AG10803 (cell line): ENCODE measurements at regions not wholly inside any gene's neighbourhood (a gene's known extent, or its start where the extent isn't known, plus 50 kb on each side); places are given as distances from the start of the nearest gene placed in this dataset.

Source experiments
- DNase-seq: peaks from one replicate; pipeline ENCODE4 v3.0.0; 2010; ENCODE audit warnings: low read depth
- H3K4me3 ChIP-seq: 2 replicates; pipeline ENCODE4 v1.5.1; 2011; ENCODE audit warnings: mild to moderate bottlenecking, low read length, control low read depth
- CTCF ChIP-seq: conservative IDR thresholded peaks from 2 replicates; pipeline ENCODE4 v1.5.1; 2011; ENCODE audit warnings: mild to moderate bottlenecking, low read length, control low read depth, inconsistent platforms

DNA sequence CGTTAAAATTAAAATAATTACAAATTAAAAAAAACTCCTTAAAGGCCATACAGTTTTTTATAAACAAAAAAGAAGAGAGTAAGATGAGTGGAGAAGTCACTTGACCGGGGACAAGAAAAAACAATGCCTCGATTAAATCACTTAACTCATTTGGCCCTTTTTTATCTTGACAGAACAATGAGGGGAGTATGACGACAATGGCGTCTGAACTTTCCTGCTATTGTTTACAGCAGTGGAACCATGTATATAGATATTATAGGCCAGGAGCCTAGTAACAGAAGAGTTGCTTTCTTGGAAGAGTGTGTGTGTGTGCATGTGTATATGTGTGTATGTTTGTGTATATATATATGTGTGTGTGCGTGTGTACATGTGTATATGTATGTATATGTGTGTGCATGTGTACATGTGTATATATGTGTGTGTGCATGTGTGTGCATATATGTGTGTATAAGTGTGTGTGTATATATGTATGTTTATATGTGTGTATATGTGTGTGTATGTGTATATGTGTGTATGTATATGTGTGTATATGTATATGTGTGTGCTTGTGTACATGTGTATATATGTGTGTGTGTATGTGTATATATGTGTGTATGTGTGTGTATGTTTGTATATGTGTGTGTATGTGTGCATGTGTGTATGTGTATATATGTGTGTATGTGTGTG, 153.4 kb upstream of the FAT1 start:
- TF ChIP-seq CTCF = no peak
- no peak for DNase-seq
- H3K4me3 ChIP-seq = no peak overlapping the region

DNA sequence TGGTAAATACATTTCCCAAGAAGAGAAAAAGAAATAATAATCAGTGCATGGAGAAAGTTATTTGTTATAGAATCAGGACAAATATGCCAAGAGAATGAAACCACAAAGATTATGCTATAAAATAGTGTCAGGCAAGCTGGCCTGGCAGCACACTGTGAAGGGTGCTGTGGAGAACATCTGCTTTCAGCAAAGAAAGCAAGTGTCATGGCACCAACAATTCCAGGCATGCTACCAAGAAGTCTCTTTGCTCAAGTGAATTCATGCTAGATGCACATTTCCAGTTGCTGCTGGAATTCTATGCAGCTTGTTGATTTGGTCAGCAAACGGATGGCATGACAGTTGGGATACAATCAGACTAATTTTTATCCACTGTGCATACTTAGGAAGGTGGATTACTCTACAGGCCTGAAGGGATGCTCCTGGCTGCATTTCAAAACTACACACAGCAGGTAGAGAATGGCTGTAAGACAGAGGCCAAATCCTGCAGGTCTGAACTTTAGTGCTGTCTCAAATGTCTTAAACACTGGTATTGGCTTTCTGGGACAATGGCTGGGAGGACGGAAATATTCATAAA, 154.6 kb upstream of the FAT1 start:
- peak; percentile 89 for DNase-seq
- H3K4me3 ChIP-seq = no peak overlapping the region
- TF ChIP-seq CTCF = no peak

DNA sequence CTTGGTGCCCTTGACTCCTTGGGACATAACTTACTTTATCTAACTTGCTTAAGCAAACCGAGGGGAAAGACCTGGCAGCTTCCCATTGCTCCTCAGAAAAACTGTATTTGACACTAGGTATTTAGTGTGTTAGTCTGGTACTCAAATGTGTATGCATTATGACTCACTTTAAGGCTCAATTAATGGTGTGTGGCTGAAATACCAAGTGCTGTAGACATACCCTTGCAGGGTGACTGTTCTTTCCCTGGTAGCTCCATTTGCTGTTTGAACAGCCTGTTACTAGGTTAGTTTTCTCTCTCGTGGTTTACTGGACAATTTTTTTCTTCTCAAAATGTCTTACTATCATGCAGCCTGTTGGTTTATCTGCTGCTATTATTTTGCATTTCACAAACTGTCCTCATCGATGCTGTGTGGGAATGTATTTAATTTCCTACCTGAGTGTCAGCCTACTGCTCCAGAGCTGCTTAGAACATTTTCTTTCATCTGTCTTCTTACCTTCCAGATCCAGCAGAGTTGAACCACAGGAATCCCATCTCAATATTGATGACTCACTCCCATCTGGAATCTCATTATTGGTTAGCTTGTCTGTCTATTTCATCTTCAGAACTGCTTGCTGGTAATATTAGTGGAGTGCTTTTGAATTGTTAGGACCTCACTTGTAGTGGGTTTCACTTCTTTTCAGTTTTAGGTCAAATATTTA, 158.0 kb upstream of the FAT1 start:
- no peak overlapping the region for H3K4me3 ChIP-seq
- DNase-seq = peak; percentile 77
- TF ChIP-seq CTCF = no peak

DNA sequence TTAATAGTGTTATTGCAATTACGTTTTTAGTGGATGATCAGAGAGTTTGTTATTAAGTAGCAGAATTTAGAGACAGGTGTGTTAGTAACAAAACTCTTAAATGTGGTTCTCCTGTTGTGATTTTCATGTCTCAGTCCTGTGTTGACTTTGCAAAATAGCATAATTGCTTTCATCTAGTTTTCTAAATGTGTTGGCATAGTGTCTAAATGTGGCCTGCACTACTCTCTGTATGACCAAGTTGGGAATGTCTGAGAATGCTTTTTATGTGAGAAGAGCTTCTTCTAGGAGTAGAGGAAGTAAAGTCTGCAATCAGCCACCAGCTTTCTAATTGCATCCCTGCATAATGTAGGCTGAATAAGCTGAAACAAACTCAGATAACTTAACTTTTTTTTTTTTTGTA, 158.6 kb upstream of the FAT1 start:
- no peak for DNase-seq
- H3K4me3 ChIP-seq = no peak overlapping the region
- no peak for TF ChIP-seq CTCF

DNA sequence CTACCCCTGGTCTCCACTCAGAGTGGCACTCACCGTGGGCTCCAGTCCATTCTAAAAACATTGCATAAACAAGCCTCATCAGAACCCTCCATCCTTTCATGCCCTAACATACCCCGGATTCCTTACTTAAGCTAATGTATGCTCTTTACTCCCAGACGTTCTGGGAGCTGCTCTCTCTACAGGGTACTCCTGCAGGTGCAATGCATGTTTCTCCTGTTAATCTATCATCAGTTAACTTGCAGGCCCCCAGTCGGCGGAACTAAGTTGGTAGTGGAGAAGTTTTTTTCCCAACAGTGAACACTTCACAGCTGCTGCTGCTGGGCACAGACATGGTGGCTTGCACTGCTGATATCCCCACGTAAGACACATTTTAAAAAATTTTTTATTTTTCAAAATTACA, 161.6 kb upstream of the FAT1 start:
- no peak for DNase-seq
- no peak overlapping the region for H3K4me3 ChIP-seq
- no peak for TF ChIP-seq CTCF

DNA sequence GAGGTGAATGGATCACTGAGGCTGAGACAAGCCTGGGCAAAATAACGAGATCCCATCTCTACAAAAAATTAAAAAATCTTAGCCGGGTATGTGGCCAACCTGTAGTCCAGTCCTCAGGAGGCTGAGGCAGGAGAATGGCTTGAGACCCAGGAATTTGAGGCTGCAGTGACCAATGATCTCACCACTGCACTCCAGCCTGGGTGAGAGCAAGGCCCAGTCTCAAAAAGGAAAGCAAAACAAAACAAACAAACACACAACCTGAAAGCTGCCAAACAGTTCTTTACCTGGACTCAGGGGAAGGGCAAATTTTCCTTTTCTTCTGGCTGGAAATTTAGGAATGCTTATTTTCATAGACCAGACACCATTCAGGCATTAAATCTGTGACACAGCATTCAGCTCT, 163.1 kb upstream of the FAT1 start:
- no peak overlapping the region for H3K4me3 ChIP-seq
- no peak for TF ChIP-seq CTCF
- no peak for DNase-seq

GRCh38 chr4:186887291-186887700, 163.6 kb upstream of the FAT1 start:
- no peak for DNase-seq

More at GRCh38 chr4:186887291-186887700, 163.6 kb upstream of the FAT1 start:
- no peak overlapping the region for H3K4me3 ChIP-seq
- TF ChIP-seq CTCF = no peak
